ENCODE measurements at regions not wholly inside any gene's neighbourhood (a gene's known extent, or its start where the extent isn't known, plus 50 kb on each side); places are given as distances from the start of the nearest gene placed in this dataset.

DNA sequence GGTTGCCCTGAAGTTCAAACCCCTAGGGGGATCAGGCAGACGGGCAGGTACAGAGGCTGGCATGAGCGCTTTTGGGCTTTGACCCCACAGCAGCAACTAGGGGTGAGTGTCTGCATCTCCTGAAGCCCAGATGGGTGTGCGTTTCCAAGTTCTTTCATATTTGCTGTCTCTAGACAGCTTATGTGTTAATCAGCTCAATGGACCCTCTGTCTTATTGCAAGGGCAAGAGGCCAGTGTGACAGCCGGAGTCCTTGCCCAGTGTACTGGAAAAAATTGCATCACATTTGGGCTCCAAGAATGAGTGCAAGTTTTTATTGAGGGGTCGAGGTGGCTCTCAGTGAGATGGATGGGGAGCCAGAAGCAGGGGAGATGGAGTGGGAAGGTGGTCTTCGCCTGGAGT, 1863.7 kb upstream of the RAG2 start:
- ATAC-seq (no peak), DNase-seq (ENCODE audit: low spot score) (no peak)
- Mint-ChIP-seq H3K27me3 (ENCODE audit: low read depth) (no peaks in the 10 kb centered on the region), H3K9me3 (peaks cover 53% of the 10 kb centered on the region), H3K27ac (no peak overlapping the region), H3K4me1 (no peaks in the 10 kb centered on the region), H3K36me3 (peaks cover 44% of the 10 kb centered on the region), H3K4me3 (no peak overlapping the region)
- ChIA-PET POLR2A (interaction anchor here (0.6 kb wide), 1 partner anchor 1765 kb away, joined by 7 read pairs; no protein-coding TSS in a partner anchor), CTCF (no interaction called here)
- TF ChIP-seq EMX1 (CRISPR knock-in tag; IDR thresholded peaks at IDR 0.05) (no peak), GRHL2 (CRISPR knock-in tag; IDR thresholded peaks at IDR 0.05; ENCODE audit: insufficient replicate concordance, severe bottlenecking) (no peak), ZNF317 (CRISPR knock-in tag; IDR thresholded peaks at IDR 0.05; ENCODE audit: borderline replicate concordance, low read depth) (no peak)
- TF ChIP-seq, protein P1, sequence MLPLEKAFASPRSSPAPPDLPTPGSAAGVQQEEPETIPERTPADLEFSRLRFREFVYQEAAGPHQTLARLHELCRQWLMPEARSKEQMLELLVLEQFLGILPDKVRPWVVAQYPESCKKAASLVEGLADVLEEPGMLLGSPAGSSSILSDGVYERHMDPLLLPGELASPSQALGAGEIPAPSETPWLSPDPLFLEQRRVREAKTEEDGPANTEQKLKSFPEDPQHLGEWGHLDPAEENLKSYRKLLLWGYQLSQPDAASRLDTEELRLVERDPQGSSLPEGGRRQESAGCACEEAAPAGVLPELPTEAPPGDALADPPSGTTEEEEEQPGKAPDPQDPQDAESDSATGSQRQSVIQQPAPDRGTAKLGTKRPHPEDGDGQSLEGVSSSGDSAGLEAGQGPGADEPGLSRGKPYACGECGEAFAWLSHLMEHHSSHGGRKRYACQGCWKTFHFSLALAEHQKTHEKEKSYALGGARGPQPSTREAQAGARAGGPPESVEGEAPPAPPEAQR (CRISPR knock-in tag; IDR thresholded peaks at IDR 0.05) = no peak

- no peak overlapping the region for H3K4me3 Mint-ChIP-seq
- ATAC-seq = no peak
- no peaks in the 10 kb centered on the region for H3K4me1 Mint-ChIP-seq
- no peak overlapping the region for H3K27ac Mint-ChIP-seq
- ChIA-PET POLR2A (no interaction called here), CTCF (no interaction called here)
- DNase-seq (ENCODE audit: low spot score) = no peak
- H3K27me3 Mint-ChIP-seq (ENCODE audit: low read depth) = no peaks in the 10 kb centered on the region
- H3K36me3 Mint-ChIP-seq = peaks cover 45% of the 10 kb centered on the region
- TF ChIP-seq CBFB (CRISPR knock-in tag; IDR thresholded peaks at IDR 0.05; ENCODE audit: low read depth) (no peak), GRHL2 (CRISPR knock-in tag; IDR thresholded peaks at IDR 0.05; ENCODE audit: insufficient replicate concordance, severe bottlenecking) (no peak), RORB (CRISPR knock-in tag; IDR thresholded peaks at IDR 0.05) (no peak), TEAD1 (CRISPR knock-in tag; IDR thresholded peaks at IDR 0.05) (no peak), ATF2 (CRISPR knock-in tag; IDR thresholded peaks at IDR 0.05; ENCODE audit: borderline replicate concordance, low read depth) (no peak), MXD4 (CRISPR knock-in tag; IDR thresholded peaks at IDR 0.05; ENCODE audit: borderline replicate concordance) (no peak), ZNF532 (CRISPR knock-in tag; IDR thresholded peaks at IDR 0.05; ENCODE audit: borderline replicate concordance) (no peak), ELF4 (CRISPR knock-in tag; IDR thresholded peaks at IDR 0.05; ENCODE audit: low read depth) (no peak)
- H3K9me3 Mint-ChIP-seq = peaks cover 52% of the 10 kb centered on the region
Measured at GRCh38 chr11:38460896-38461295, 1862.9 kb upstream of the RAG2 start.

DNA sequence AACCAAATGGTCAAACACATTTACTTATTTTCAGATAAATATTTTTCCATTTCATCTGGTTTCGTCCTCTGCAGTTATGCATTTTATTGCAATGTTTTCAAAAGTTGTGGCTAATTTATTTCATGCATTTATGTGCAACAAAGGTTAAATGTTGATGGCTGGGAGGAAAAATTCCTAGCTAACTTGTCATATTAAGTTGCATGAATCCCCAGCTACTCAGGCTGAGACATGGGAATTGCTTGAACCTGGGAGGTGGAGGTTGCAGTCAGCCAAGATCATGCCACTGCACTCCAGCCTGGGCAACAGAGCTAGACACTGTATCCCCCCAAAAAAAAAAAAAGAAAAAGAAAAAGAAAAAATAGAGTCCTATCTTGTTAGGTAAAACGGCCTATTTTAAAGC, 1862.4 kb upstream of the RAG2 start:
- no peak for ATAC-seq
- H3K4me3 Mint-ChIP-seq = no peak overlapping the region
- H3K9me3 Mint-ChIP-seq = peaks cover 52% of the 10 kb centered on the region
- H3K36me3 Mint-ChIP-seq = peaks cover 43% of the 10 kb centered on the region
- POLR2A ChIA-PET = interaction anchor here (0.6 kb wide), 1 partner anchor 1764 kb away, joined by 6 read pairs; no protein-coding TSS in a partner anchor
- no peak for DNase-seq (ENCODE audit: low spot score)
- H3K27ac Mint-ChIP-seq = no peak overlapping the region
- no peaks in the 10 kb centered on the region for H3K4me1 Mint-ChIP-seq
- no peaks in the 10 kb centered on the region for H3K27me3 Mint-ChIP-seq (ENCODE audit: low read depth)
- CTCF ChIA-PET = no interaction called here
- TF ChIP-seq SMAD3 (CRISPR knock-in tag; IDR thresholded peaks at IDR 0.05; ENCODE audit: borderline replicate concordance) = no peak
- no peak for TF ChIP-seq MYBL2 (CRISPR knock-in tag; IDR thresholded peaks at IDR 0.05)
- TF ChIP-seq ZNF263 (CRISPR knock-in tag; IDR thresholded peaks at IDR 0.05; ENCODE audit: low read depth) = no peak
- TF ChIP-seq PREB (CRISPR knock-in tag; IDR thresholded peaks at IDR 0.05; ENCODE audit: borderline replicate concordance) = no peak
- no peak for TF ChIP-seq ZBTB21 (CRISPR knock-in tag; IDR thresholded peaks at IDR 0.05; ENCODE audit: borderline replicate concordance)
- TF ChIP-seq AR (CRISPR knock-in tag; IDR thresholded peaks at IDR 0.05) = no peak
- TF ChIP-seq ETV6 (CRISPR knock-in tag; IDR thresholded peaks at IDR 0.05) = no peak
- TF ChIP-seq CBFB (CRISPR knock-in tag; IDR thresholded peaks at IDR 0.05; ENCODE audit: low read depth) = no peak
- no peak for TF ChIP-seq ZNF396 (CRISPR knock-in tag; IDR thresholded peaks at IDR 0.05; ENCODE audit: borderline replicate concordance)
- no peak for TF ChIP-seq ZNF317 (CRISPR knock-in tag; IDR thresholded peaks at IDR 0.05; ENCODE audit: borderline replicate concordance, low read depth)
- no peak for TF ChIP-seq SOX15 (CRISPR knock-in tag; IDR thresholded peaks at IDR 0.05)

Data from WTC11 (cell line).